ENCODE measurements at regions not wholly inside any gene's neighbourhood (a gene's known extent, or its start where the extent isn't known, plus 50 kb on each side); places are given as distances from the start of the nearest gene placed in this dataset.

GRCh38 chr1:90405726-90406125, 311.4 kb downstream of the BARHL2 start:
- ATAC-seq (no peak), DNase-seq (ENCODE audit: low read depth, low spot score) (no peak)
- ChIA-PET RAD21 (ENCODE audit: low non-redundant PET in 1 of 2, low total read pairs in 2 of 2, uncharacterized antibody in 2 of 2, unreplicated experiment in 2 of 2) (no interaction called here), CTCF (no interaction called here), POLR2A (no interaction called here)
- Histone ChIP-seq H4K20me1 (ENCODE audit: insufficient read depth) (no peaks in the 10 kb centered on the region), H2AFZ (ENCODE audit: low read depth, low read length, poor library complexity, severe bottlenecking) (no peak overlapping the region), H3K36me3 (ENCODE audit: control insufficient read depth in 1 of 2, insufficient read depth in 2 of 2, low read length in 2 of 2) (no peaks in the 10 kb centered on the region), H3K4me3 (replicated peaks in 1 of 2; ENCODE audit: low read depth in 1 of 2, low read length in 2 of 2) (no peak overlapping the region), H3K27me3 (ENCODE audit: insufficient read depth, low read length) (peaks cover 14% of the 10 kb centered on the region; the same call in 1 of the 2 replicates), H3K27ac (ENCODE audit: low read depth, low read length) (no peak overlapping the region), H3K9me2 (ENCODE audit: insufficient read depth) (no peaks in the 10 kb centered on the region), H3K79me2 (ENCODE audit: insufficient read depth, low read length) (no peaks in the 10 kb centered on the region), H3K4me1 (ENCODE audit: control insufficient read depth in 1 of 2, insufficient read depth in 2 of 2, low read length in 2 of 2) (peaks cover 9 to 11% of the 10 kb centered on the region in 2 experiments; a peak in 3 of 4 replicates), H3K9ac (ENCODE audit: low read length) (no peak overlapping the region), H3K4me2 (ENCODE audit: low read length) (no peak overlapping the region), H3K9me3 (ENCODE audit: control insufficient read depth in 1 of 2, insufficient read depth in 1 of 2, low read depth in 1 of 2, low read length in 2 of 2) (no peaks in the 10 kb centered on the region)
- intact Hi-C loops (cut with micrococcal nuclease): no loop called here
- BruUV-seq (replicated peaks): no TSS peak
- TF ChIP-seq EZH2phosphoT487 (IDR thresholded peaks at IDR 0.05; ENCODE audit: borderline replicate concordance): no peak
- TF ChIP-seq ZBTB33 (IDR thresholded peaks at IDR 0.05; ENCODE audit: extremely low read depth, insufficient replicate concordance, low read length): no peak
- TF ChIP-seq SRF (IDR thresholded peaks at IDR 0.05; ENCODE audit: low read depth): no peak
- TF ChIP-seq EZH2 (IDR thresholded peaks at IDR 0.05): no peak
- no peak for TF ChIP-seq TCF7L2 (IDR thresholded peaks at IDR 0.05; ENCODE audit: borderline replicate concordance, extremely low read depth, insufficient read depth, insufficient read length)
- no peak for TF ChIP-seq ZFX (IDR thresholded peaks at IDR 0.05)
- TF ChIP-seq FOSL1 (IDR thresholded peaks at IDR 0.05; ENCODE audit: low read depth): no peak
- TF ChIP-seq CEBPB (IDR thresholded peaks at IDR 0.05; ENCODE audit: low read depth): no peak
- no peak for TF ChIP-seq SIN3A (IDR thresholded peaks at IDR 0.05; ENCODE audit: low read depth)
- no peak for TF ChIP-seq YY1 (IDR thresholded peaks at IDR 0.05; ENCODE audit: extremely low read depth, insufficient replicate concordance, low read depth, low read length)
- no peak for TF ChIP-seq ATF3 (IDR thresholded peaks at IDR 0.05)
- TF ChIP-seq POLR2A (IDR thresholded peaks at IDR 0.05; ENCODE audit: borderline replicate concordance, extremely low read depth, insufficient read depth, insufficient read length): no peak
- no peak for TF ChIP-seq POLR2AphosphoS5 (IDR thresholded peaks at IDR 0.05; ENCODE audit: low read depth, low read length)
- TF ChIP-seq, protein P1, sequence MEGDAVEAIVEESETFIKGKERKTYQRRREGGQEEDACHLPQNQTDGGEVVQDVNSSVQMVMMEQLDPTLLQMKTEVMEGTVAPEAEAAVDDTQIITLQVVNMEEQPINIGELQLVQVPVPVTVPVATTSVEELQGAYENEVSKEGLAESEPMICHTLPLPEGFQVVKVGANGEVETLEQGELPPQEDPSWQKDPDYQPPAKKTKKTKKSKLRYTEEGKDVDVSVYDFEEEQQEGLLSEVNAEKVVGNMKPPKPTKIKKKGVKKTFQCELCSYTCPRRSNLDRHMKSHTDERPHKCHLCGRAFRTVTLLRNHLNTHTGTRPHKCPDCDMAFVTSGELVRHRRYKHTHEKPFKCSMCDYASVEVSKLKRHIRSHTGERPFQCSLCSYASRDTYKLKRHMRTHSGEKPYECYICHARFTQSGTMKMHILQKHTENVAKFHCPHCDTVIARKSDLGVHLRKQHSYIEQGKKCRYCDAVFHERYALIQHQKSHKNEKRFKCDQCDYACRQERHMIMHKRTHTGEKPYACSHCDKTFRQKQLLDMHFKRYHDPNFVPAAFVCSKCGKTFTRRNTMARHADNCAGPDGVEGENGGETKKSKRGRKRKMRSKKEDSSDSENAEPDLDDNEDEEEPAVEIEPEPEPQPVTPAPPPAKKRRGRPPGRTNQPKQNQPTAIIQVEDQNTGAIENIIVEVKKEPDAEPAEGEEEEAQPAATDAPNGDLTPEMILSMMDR (IDR thresholded peaks at IDR 0.05 in 2 of 3, conservative IDR thresholded peaks at IDR 0.05 in 1 of 3; ENCODE audit: borderline replicate concordance in 1 of 3, insufficient read depth in 1 of 3, low read depth in 2 of 3, low read length in 2 of 3): no peak
- TF ChIP-seq SP1 (IDR thresholded peaks at IDR 0.05; ENCODE audit: low read depth): no peak
- no peak for TF ChIP-seq JUND (IDR thresholded peaks at IDR 0.05)
- TF ChIP-seq, protein P2, sequence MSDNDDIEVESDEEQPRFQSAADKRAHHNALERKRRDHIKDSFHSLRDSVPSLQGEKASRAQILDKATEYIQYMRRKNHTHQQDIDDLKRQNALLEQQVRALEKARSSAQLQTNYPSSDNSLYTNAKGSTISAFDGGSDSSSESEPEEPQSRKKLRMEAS (IDR thresholded peaks at IDR 0.05): no peak
